Nephron (organoid): ENCODE measurements at regions not wholly inside any gene's neighbourhood (a gene's known extent, or its start where the extent isn't known, plus 50 kb on each side); places are given as distances from the start of the nearest gene placed in this dataset.

Experiments
- H3K27ac Mint-ChIP-seq, 3 experiments: 2 replicates each; pipeline ENCODE4 v1.8.0; 2020; ENCODE audit warnings: mixed read lengths in 3 of 3, mild to moderate bottlenecking in 2 of 3, moderate library complexity in 1 of 3
- H3K27me3 Mint-ChIP-seq: 2 replicates; pipeline ENCODE4 v1.8.0; 2021; ENCODE audit warnings: low read depth, mild to moderate bottlenecking, moderate library complexity, mixed read lengths
- H3K36me3 Mint-ChIP-seq: 2 replicates; pipeline ENCODE4 v1.8.0; 2020; ENCODE audit warnings: low read depth, mixed read lengths
- H3K4me1 Mint-ChIP-seq: 2 replicates; pipeline ENCODE4 v1.8.0; 2020; ENCODE audit warnings: mixed read lengths
- H3K4me3 Mint-ChIP-seq, 3 experiments: 2 replicates each; pipeline ENCODE4 v1.8.0; 2020; ENCODE audit warnings: mild to moderate bottlenecking in 3 of 3, mixed read lengths in 3 of 3, moderate library complexity in 2 of 3
- H3K9me3 Mint-ChIP-seq: 2 replicates; pipeline ENCODE4 v1.8.0; 2020; ENCODE audit warnings: mixed read lengths
- TF ChIP-seq, protein P1 (sequence below), 3 experiments: fragments of 200-600 bp; sonication (generic); IDR thresholded peaks; one replicate each; pipeline ENCODE4 v1.5.0; 2021; ENCODE audit warnings: antibody characterized with exemption in 3 of 3; ENCODE audit not compliant: unreplicated experiment in 3 of 3

DNA sequence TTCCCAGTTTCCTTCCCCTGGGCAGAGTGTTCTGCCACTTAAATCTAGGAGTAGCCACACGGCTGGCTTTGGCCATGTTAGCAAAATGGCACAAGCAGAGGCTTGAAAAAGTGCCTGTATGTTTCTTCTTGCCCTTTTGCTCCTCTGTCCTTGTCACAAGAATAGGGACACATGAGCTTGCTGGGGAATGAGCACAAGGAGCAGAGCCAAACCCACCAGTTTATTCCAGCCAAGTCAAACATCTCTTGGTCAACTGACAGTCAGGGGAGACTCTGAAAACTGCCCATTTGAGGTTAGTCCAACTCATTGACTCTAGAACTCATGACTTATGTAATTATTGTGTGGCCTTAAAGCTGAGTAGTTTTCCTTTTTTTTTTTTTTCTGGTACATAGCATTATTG is 739.7 kb upstream of the FZD8 start:
- TF ChIP-seq, protein P1, sequence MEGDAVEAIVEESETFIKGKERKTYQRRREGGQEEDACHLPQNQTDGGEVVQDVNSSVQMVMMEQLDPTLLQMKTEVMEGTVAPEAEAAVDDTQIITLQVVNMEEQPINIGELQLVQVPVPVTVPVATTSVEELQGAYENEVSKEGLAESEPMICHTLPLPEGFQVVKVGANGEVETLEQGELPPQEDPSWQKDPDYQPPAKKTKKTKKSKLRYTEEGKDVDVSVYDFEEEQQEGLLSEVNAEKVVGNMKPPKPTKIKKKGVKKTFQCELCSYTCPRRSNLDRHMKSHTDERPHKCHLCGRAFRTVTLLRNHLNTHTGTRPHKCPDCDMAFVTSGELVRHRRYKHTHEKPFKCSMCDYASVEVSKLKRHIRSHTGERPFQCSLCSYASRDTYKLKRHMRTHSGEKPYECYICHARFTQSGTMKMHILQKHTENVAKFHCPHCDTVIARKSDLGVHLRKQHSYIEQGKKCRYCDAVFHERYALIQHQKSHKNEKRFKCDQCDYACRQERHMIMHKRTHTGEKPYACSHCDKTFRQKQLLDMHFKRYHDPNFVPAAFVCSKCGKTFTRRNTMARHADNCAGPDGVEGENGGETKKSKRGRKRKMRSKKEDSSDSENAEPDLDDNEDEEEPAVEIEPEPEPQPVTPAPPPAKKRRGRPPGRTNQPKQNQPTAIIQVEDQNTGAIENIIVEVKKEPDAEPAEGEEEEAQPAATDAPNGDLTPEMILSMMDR (IDR thresholded peaks at IDR 0.05; ENCODE audit: unreplicated experiment in 3 of 3): no peak
- Mint-ChIP-seq H3K27me3 (no peaks in the 10 kb centered on the region), H3K4me1 (no peaks in the 10 kb centered on the region), H3K36me3 (no peaks in the 10 kb centered on the region), H3K4me3 (no peak overlapping the region), H3K9me3 (no peaks in the 10 kb centered on the region), H3K27ac (no peak overlapping the region)

- Mint-ChIP-seq H3K27me3 (no peaks in the 10 kb centered on the region), H3K27ac (no peak overlapping the region), H3K4me1 (no peaks in the 10 kb centered on the region), H3K9me3 (no peaks in the 10 kb centered on the region), H3K36me3 (no peaks in the 10 kb centered on the region), H3K4me3 (no peak overlapping the region)
- TF ChIP-seq, protein P1 (IDR thresholded peaks at IDR 0.05; ENCODE audit: unreplicated experiment in 3 of 3): no peak
Measured at GRCh38 chr10:36380538-36380937, 738.4 kb upstream of the FZD8 start.

- Mint-ChIP-seq H3K27me3 (no peaks in the 10 kb centered on the region), H3K4me1 (no peaks in the 10 kb centered on the region), H3K4me3 (no peak overlapping the region), H3K27ac (no peak overlapping the region), H3K9me3 (peaks cover 5% of the 10 kb centered on the region), H3K36me3 (no peaks in the 10 kb centered on the region)
- TF ChIP-seq, protein P1 (IDR thresholded peaks at IDR 0.05; ENCODE audit: unreplicated experiment in 3 of 3): no peak
Measured at GRCh38 chr10:36375107-36375506, 733.0 kb upstream of the FZD8 start.

GRCh38 chr10:36373424-36374096 is 731.5 kb upstream of the FZD8 start:
- H3K4me3 Mint-ChIP-seq: no peak overlapping the region
- no peaks in the 10 kb centered on the region for H3K36me3 Mint-ChIP-seq
- TF ChIP-seq, protein P1 (IDR thresholded peaks at IDR 0.05; ENCODE audit: unreplicated experiment in 3 of 3): no peak
- no peaks in the 10 kb centered on the region for H3K4me1 Mint-ChIP-seq
- peaks cover 5% of the 10 kb centered on the region for H3K9me3 Mint-ChIP-seq
- no peak overlapping the region for H3K27ac Mint-ChIP-seq
- no peaks in the 10 kb centered on the region for H3K27me3 Mint-ChIP-seq

GRCh38 chr10:36367362-36367761 is 725.3 kb upstream of the FZD8 start:
- no peaks in the 10 kb centered on the region for H3K36me3 Mint-ChIP-seq
- H3K27ac Mint-ChIP-seq: no peak overlapping the region
- no peaks in the 10 kb centered on the region for H3K4me1 Mint-ChIP-seq
- H3K9me3 Mint-ChIP-seq: peaks cover 7% of the 10 kb centered on the region
- no peak overlapping the region for H3K4me3 Mint-ChIP-seq
- TF ChIP-seq, protein P1 (IDR thresholded peaks at IDR 0.05; ENCODE audit: unreplicated experiment in 3 of 3): no peak
- no peaks in the 10 kb centered on the region for H3K27me3 Mint-ChIP-seq

- no peaks in the 10 kb centered on the region for H3K27me3 Mint-ChIP-seq
- no peak overlapping the region for H3K27ac Mint-ChIP-seq
- H3K9me3 Mint-ChIP-seq: peaks cover 3% of the 10 kb centered on the region
- TF ChIP-seq, protein P1 (IDR thresholded peaks at IDR 0.05; ENCODE audit: unreplicated experiment in 3 of 3): no peak
- no peak overlapping the region for H3K4me3 Mint-ChIP-seq
- H3K36me3 Mint-ChIP-seq: no peaks in the 10 kb centered on the region
- no peaks in the 10 kb centered on the region for H3K4me1 Mint-ChIP-seq
Measured at GRCh38 chr10:36366843-36367242, 724.7 kb upstream of the FZD8 start.
